ENCODE measurements at regions not wholly inside any gene's neighbourhood (a gene's known extent, or its start where the extent isn't known, plus 50 kb on each side); places are given as distances from the start of the nearest gene placed in this dataset.
"Not testable (repeated sequence)": the region's sequence is repeated elsewhere in the genome, so short reads cannot be mapped to it uniquely, and the experiment has no call there.

DNA sequence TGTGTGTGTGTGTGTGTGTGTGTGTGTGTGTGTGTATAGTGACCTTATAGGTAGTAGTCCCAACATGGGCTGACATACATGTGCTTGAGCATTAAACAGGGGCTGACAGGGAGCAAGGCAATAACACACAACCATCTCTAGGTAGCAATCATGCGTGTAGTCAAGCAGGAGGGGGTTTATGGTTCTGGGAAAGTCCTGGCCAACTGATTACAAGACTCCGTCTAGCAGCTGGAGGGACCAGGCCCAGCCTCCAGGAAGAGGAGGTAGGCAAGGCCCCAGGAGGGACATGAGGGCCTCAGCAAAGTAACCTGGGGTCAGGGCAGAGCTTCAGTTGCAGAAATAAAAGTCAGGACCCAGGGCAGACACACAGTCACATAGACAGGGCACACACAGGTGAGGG lies 60.6 kb upstream of the E2F3 start:
- H3K27me3 Mint-ChIP-seq = peaks cover 12% of the 10 kb centered on the region
- POLR2A ChIA-PET = no interaction called here
- no peak for DNase-seq
- H3K4me1 ChIP-seq (ENCODE audit: control insufficient read depth in 2 of 2, insufficient read depth in 2 of 2, low read length in 2 of 2) = peaks cover 0 to 4% of the 10 kb centered on the region in 2 donors
- H3K4me3 ChIP-seq (ENCODE audit: control extremely low read depth in 1 of 5, extremely low read depth in 1 of 5, insufficient read depth in 1 of 5, low read depth in 2 of 5, low read length in 4 of 5) = no peak overlapping the region
- TF ChIP-seq EZH2 (IDR thresholded peaks at IDR 0.05; ENCODE audit: borderline replicate concordance, insufficient read depth, low read depth, low read length, poor library complexity, severe bottlenecking) = no peak
- TF ChIP-seq, protein P1, sequence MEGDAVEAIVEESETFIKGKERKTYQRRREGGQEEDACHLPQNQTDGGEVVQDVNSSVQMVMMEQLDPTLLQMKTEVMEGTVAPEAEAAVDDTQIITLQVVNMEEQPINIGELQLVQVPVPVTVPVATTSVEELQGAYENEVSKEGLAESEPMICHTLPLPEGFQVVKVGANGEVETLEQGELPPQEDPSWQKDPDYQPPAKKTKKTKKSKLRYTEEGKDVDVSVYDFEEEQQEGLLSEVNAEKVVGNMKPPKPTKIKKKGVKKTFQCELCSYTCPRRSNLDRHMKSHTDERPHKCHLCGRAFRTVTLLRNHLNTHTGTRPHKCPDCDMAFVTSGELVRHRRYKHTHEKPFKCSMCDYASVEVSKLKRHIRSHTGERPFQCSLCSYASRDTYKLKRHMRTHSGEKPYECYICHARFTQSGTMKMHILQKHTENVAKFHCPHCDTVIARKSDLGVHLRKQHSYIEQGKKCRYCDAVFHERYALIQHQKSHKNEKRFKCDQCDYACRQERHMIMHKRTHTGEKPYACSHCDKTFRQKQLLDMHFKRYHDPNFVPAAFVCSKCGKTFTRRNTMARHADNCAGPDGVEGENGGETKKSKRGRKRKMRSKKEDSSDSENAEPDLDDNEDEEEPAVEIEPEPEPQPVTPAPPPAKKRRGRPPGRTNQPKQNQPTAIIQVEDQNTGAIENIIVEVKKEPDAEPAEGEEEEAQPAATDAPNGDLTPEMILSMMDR (IDR thresholded peaks at IDR 0.05) = no peak
- no peak overlapping the region for H3K27ac ChIP-seq (ENCODE audit: low read length in 2 of 2)
- H3K4me1 Mint-ChIP-seq = peaks cover 3% of the 10 kb centered on the region
- H3K9me3 Mint-ChIP-seq (ENCODE audit: insufficient read depth) = peaks cover 3% of the 10 kb centered on the region
- H3K4me2 ChIP-seq (replicated peaks; ENCODE audit: low read depth, low read length, poor library complexity, severe bottlenecking) = no peak overlapping the region
- no peak for ATAC-seq (ENCODE audit: low read depth)
- H3K4me3 Mint-ChIP-seq = no peak overlapping the region
- H3K36me3 ChIP-seq (replicated peaks in 1 of 2; ENCODE audit: control extremely low read depth in 1 of 2, control insufficient read depth in 1 of 2, extremely low read depth in 1 of 2, insufficient read depth in 2 of 2, low read length in 1 of 2) = no peaks in the 10 kb centered on the region
- intact Hi-C loops (cut with micrococcal nuclease) = no loop called here
- no peaks in the 10 kb centered on the region for H3K79me2 ChIP-seq (ENCODE audit: control insufficient read depth, insufficient read depth, low read length)
- WGBS (ENCODE audit: insufficient coverage) = 90% methylated on average over 2 of the region's 2 CpGs
- no peak overlapping the region for H2AFZ ChIP-seq (ENCODE audit: insufficient read depth, low read depth, low read length, poor library complexity, severe bottlenecking)
- no peaks in the 10 kb centered on the region for H3K9me3 ChIP-seq (ENCODE audit: control extremely low read depth in 1 of 3, control insufficient read depth in 2 of 3, insufficient read depth in 1 of 3, low read length in 2 of 3)
- H4K20me1 ChIP-seq (ENCODE audit: control insufficient read depth, insufficient read depth, low read length, poor library complexity, severe bottlenecking) = no peaks in the 10 kb centered on the region
- H3K27me3 ChIP-seq (replicated peaks in 1 of 4; ENCODE audit: control extremely low read depth in 1 of 4, control insufficient read depth in 3 of 4, insufficient read depth in 4 of 4, low read length in 3 of 4) = no peaks in the 10 kb centered on the region
- H3K9ac ChIP-seq (ENCODE audit: low read length) = no peak overlapping the region
- no peak overlapping the region for H3K27ac Mint-ChIP-seq
- CTCF ChIA-PET = interaction anchor here (0.6 to 1.0 kb wide), 3 partner anchors 36 to 178 kb away, joined by 3 to 4 read pairs (median 3); no protein-coding TSS in a partner anchor

DNA sequence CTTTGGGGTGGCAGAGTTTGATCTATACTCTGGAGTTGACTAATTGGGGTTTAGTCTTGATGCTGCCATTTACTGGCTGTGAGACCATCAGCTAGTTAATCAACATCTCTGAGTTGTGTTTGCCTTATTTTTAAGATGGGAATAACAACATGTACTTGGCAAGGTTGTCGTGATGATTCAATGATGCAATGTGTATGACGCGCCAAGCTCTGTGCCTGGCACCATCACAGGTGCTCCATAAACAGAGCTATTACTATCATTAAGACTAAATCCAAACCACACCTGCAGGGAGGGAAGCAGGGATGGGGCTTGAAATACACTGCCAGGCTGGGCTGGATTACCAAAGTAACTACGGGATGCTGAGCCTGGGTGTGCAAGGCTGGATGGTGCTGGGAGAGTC lies 60.1 kb upstream of the E2F3 start:
- no peak overlapping the region for H3K27ac Mint-ChIP-seq

DNA sequence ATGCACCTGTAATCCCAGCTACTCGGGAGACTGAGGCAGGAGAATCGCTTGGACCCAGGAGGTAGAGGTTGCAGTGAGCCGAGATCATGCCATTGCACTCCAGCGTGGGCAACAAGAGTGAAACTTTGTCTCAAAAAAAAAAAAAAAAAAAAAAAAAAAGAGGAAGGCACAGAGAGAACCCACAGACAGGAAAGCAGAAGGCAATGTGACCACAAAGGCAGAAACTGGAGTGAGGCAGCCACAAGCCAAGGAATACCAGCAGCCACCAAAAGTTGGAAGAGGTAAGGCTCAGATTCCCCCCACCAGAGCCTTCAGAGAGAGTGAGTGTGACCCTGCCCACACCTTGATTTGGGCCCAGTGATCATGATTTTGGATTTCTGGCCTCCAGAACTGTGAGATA lies 54.7 kb upstream of the E2F3 start:
- H4K20me1 ChIP-seq (ENCODE audit: control insufficient read depth, insufficient read depth, low read length, poor library complexity, severe bottlenecking); POLR2A ChIA-PET; CTCF ChIA-PET; H3K27me3 ChIP-seq (replicated peaks in 1 of 4; ENCODE audit: control extremely low read depth in 1 of 4, control insufficient read depth in 3 of 4, insufficient read depth in 4 of 4, low read length in 3 of 4); H2AFZ ChIP-seq (ENCODE audit: insufficient read depth, low read depth, low read length, poor library complexity, severe bottlenecking); H3K4me2 ChIP-seq (replicated peaks; ENCODE audit: low read depth, low read length, poor library complexity, severe bottlenecking); H3K27ac Mint-ChIP-seq; intact Hi-C loops (cut with micrococcal nuclease); H3K79me2 ChIP-seq (ENCODE audit: control insufficient read depth, insufficient read depth, low read length); H3K27ac ChIP-seq (ENCODE audit: low read length in 2 of 2); H3K9me3 Mint-ChIP-seq (ENCODE audit: insufficient read depth); ATAC-seq (ENCODE audit: low read depth); H3K36me3 ChIP-seq (replicated peaks in 1 of 2; ENCODE audit: control extremely low read depth in 1 of 2, control insufficient read depth in 1 of 2, extremely low read depth in 1 of 2, insufficient read depth in 2 of 2, low read length in 1 of 2); H3K4me3 Mint-ChIP-seq; DNase-seq; H3K4me1 ChIP-seq (ENCODE audit: control insufficient read depth in 2 of 2, insufficient read depth in 2 of 2, low read length in 2 of 2); H3K9ac ChIP-seq (ENCODE audit: low read length); H3K4me1 Mint-ChIP-seq; H3K4me3 ChIP-seq (ENCODE audit: control extremely low read depth in 1 of 5, extremely low read depth in 1 of 5, insufficient read depth in 1 of 5, low read depth in 2 of 5, low read length in 4 of 5): not testable (repeated sequence)
- H3K27me3 Mint-ChIP-seq = peaks cover 17% of the 10 kb centered on the region
- 100% methylated on average over 4 of the region's 4 CpGs for WGBS (ENCODE audit: insufficient coverage)
- peaks cover 0 to 12% (median 0%) of the 10 kb centered on the region in 3 donors for H3K9me3 ChIP-seq (ENCODE audit: control extremely low read depth in 1 of 3, control insufficient read depth in 2 of 3, insufficient read depth in 1 of 3, low read length in 2 of 3)

More for the DNA sequence above, 60.1 kb upstream of the E2F3 start:
- peaks cover 3% of the 10 kb centered on the region for H3K9me3 Mint-ChIP-seq (ENCODE audit: insufficient read depth)
- no peak overlapping the region for H3K4me3 Mint-ChIP-seq
- no peaks in the 10 kb centered on the region for H4K20me1 ChIP-seq (ENCODE audit: control insufficient read depth, insufficient read depth, low read length, poor library complexity, severe bottlenecking)
- no peak overlapping the region for H3K9ac ChIP-seq (ENCODE audit: low read length)
- ChIA-PET POLR2A (no interaction called here), CTCF (interaction anchor here (0.7 to 1.0 kb wide), 2 partner anchors 49 to 177 kb away, joined by 3 to 4 read pairs; no protein-coding TSS in a partner anchor)
- peaks cover 0 to under 1% (median 0%) of the 10 kb centered on the region in 3 donors for H3K9me3 ChIP-seq (ENCODE audit: control extremely low read depth in 1 of 3, control insufficient read depth in 2 of 3, insufficient read depth in 1 of 3, low read length in 2 of 3)
- H3K4me1 Mint-ChIP-seq = no peaks in the 10 kb centered on the region
- H3K79me2 ChIP-seq (ENCODE audit: control insufficient read depth, insufficient read depth, low read length) = no peaks in the 10 kb centered on the region
- no peak overlapping the region for H3K27ac ChIP-seq (ENCODE audit: low read length in 2 of 2)
- H3K36me3 ChIP-seq (replicated peaks in 1 of 2; ENCODE audit: control extremely low read depth in 1 of 2, control insufficient read depth in 1 of 2, extremely low read depth in 1 of 2, insufficient read depth in 2 of 2, low read length in 1 of 2) = no peaks in the 10 kb centered on the region
- DNase-seq = no peak
- H2AFZ ChIP-seq (ENCODE audit: insufficient read depth, low read depth, low read length, poor library complexity, severe bottlenecking) = no peak overlapping the region
- intact Hi-C loops (cut with micrococcal nuclease) = no loop called here
- H3K4me2 ChIP-seq (replicated peaks; ENCODE audit: low read depth, low read length, poor library complexity, severe bottlenecking) = no peak overlapping the region
- H3K27me3 ChIP-seq (replicated peaks in 1 of 4; ENCODE audit: control extremely low read depth in 1 of 4, control insufficient read depth in 3 of 4, insufficient read depth in 4 of 4, low read length in 3 of 4) = no peaks in the 10 kb centered on the region
- H3K4me3 ChIP-seq (ENCODE audit: control extremely low read depth in 1 of 5, extremely low read depth in 1 of 5, insufficient read depth in 1 of 5, low read depth in 2 of 5, low read length in 4 of 5) = no peak overlapping the region
- ATAC-seq (ENCODE audit: low read depth) = no peak
- TF ChIP-seq, protein P1 (IDR thresholded peaks at IDR 0.05) = no peak
- no peak for TF ChIP-seq EZH2 (IDR thresholded peaks at IDR 0.05; ENCODE audit: borderline replicate concordance, insufficient read depth, low read depth, low read length, poor library complexity, severe bottlenecking)
- H3K4me1 ChIP-seq (ENCODE audit: control insufficient read depth in 2 of 2, insufficient read depth in 2 of 2, low read length in 2 of 2) = no peaks in the 10 kb centered on the region
- WGBS (ENCODE audit: insufficient coverage) = 90% methylated on average over 1 of the region's 4 CpGs
- H3K27me3 Mint-ChIP-seq = peaks cover 12% of the 10 kb centered on the region

All from B cell (primary cell).